HG02571 (cell line): ENCODE measurements at regions not wholly inside any gene's neighbourhood (a gene's known extent, or its start where the extent isn't known, plus 50 kb on each side); places are given as distances from the start of the nearest gene placed in this dataset.
"Not testable (repeated sequence)": the region's sequence is repeated elsewhere in the genome, so short reads cannot be mapped to it uniquely, and the experiment has no call there.

Source experiments
- ATAC-seq: cut with Tn5 transposase; IDR thresholded peaks from one replicate; pipeline ENCODE4 v1.9.1; 2021; ENCODE audit warnings: mild to moderate bottlenecking, moderate library complexity; ENCODE audit not compliant: unreplicated experiment

- no peak for ATAC-seq
Measured at GRCh38 chr12:46549527-46550265, 177.1 kb upstream of the SLC38A2 start.

DNA sequence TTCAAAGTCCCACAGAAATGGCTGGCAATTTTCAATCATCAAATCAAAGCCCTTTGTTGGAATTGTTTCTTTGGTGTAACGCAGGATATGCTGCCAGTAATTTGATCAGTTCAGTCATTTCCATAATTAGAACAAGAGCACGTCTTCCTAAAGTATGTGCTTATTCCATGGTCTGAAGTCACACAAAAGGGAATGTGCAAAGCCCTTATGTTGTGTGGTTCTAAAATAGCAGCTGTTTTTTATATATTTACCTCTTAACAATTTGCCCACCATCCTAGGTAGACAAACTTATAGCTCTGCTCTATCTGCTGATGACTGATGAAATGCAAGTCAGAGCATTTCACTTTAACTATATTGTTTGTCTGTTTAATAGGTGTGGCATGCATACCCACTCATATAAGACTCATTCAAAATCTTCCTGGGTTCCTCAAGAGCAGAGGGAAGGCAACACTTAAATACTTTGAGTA is 176.1 kb upstream of the SLC38A2 start:
- ATAC-seq: no peak

DNA sequence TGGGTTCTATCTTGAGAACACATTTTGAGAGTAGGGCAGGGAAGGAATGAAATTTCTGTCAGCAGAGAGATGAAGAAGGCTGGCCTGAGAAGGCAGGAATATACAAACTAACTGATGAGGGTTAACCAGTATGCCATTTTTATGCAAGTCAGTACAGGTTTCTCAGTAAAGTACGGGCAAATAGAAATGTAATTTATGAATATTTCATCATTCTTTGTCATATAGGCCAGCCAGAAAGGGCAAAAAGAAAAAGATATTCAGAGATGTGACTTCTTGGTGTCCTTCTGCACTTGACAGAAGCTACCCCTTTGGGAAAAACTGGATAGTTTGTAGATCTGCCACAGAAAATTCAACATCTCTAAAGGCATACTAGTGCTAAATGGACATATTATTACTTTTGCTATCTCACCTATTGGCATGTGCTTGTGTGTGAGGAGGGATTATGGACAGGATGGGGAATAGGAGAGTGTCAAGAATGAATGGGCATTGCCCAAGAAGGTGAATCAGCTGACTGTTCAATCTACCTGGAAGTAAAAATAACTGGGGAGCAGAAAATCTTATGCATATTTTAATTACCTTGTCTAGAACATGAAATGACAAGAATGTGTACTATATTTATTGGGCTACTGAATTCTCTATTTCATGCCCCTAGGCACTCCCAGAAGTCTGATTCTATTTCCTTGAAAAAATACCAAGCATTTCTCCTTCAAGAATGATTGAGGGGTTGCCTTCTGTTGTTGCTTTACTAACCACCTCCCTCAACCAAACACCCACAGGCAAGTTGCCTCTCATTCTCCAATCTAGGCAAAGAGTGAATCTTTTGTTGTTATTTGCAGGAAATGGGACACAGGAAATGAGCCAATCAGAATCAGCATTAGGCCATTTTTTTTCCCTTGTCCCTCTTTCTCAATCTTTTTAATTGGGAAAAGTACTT is 175.1 kb upstream of the SLC38A2 start:
- no peak for ATAC-seq

GRCh38 chr12:46546634-46547273 is 174.2 kb upstream of the SLC38A2 start:
- ATAC-seq: peak; percentile 97

- not testable (repeated sequence) for ATAC-seq
Measured at GRCh38 chr12:46543378-46543795, 170.8 kb upstream of the SLC38A2 start.

DNA sequence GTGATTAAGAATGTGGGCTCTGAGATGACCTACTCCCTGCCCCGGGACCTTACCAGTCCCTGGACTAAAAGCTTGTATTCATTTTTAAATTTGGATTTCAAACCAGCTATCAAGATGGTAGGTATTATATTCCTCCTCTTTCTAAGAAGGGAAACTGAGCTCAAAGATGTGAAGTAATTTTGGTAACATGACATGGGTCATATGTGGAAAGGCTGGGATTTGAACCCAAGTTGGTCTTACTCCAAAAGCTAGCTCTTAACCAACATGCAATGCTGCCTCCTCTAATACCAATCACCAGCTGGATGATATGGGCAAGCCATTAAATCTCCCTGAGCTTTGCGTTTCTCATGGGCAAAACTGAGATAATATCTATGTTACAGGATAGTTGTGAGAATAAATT is 166.4 kb upstream of the SLC38A2 start:
- no peak for ATAC-seq

GRCh38 chr12:46537387-46537955 is 164.9 kb upstream of the SLC38A2 start:
- ATAC-seq: no peak

DNA sequence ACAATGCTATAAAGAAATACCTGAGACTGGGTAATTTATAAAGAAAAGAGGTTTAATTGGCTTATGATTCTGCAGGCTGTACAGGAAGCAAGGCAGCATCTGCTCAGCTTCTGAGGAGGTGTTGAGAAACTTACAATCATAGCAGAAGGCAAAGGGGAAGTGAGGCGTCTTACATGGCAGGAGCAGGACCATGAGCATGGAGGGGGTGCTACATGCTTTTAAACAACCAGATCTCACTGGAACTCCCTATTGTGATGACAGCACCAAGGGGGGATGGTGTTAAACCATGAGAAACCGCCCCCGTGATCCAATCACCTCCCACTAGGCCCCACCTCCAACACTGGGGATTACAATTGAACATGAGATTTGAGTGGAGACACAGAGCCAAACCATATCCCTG is 163.7 kb upstream of the SLC38A2 start:
- not testable (repeated sequence) for ATAC-seq

- ATAC-seq: no peak
Measured at GRCh38 chr12:46535907-46536306, 163.3 kb upstream of the SLC38A2 start.

DNA sequence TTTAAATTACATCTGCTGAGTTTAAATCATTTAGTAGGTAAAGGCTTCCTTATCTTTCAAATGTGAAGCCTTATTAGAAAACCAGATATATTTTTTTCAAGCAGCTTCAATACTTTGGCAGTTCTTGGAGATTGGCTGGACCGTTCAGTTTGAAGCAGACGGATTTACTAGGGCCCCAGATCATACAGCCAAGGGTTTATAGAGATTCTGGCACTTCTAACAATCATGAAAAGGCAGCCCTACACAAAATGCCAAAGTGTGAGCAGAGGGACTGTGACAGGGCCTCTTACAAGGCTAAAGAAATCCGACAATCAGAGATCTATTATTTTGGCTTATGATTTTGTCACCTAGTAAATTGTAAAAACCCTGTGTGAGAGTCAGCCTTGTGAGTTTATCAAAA is 162.8 kb upstream of the SLC38A2 start:
- no peak for ATAC-seq

DNA sequence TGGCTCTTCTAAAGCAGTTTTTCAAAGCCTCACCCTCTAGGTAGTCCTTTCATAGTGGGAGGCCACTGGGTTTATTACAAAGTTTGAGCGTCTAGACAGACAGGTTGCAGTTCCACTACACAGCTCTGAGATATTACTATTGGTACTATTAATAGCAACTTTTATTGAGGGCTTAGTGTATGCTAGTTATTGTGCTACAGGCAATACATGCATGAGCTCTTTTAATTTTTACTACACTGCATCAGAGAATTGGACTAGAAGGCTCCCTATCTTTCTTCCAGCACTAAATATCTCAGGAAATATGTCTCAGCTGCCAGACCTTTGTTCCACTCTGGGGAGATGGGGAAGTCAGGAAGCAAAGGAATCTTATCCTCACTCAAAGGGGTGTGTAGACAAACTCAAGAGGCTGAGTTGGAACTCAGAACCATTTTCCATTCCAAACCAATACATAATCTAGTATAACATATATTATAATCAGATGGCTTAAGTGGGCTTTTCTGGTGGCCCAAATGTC is 161.8 kb upstream of the SLC38A2 start:
- ATAC-seq: no peak

DNA sequence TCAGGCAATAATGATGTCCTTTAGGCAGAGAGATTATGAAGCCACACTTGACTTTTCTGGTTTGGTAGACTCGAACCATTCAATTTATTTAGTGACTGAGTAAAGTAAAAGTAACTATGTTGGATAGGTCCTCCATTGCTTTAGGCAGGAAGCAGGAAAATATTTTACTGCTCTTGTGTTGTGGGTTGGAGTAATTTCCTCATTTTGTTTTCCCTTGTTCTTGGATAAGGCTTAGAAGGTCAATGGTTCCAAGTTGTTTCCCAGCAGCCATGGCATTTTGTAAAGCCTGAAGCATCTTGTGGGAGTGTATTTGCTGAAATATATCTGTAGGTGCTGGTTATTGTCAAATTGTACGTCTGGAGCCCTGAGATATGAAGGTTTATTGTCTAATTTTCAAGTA is 161.2 kb upstream of the SLC38A2 start:
- ATAC-seq: no peak

DNA sequence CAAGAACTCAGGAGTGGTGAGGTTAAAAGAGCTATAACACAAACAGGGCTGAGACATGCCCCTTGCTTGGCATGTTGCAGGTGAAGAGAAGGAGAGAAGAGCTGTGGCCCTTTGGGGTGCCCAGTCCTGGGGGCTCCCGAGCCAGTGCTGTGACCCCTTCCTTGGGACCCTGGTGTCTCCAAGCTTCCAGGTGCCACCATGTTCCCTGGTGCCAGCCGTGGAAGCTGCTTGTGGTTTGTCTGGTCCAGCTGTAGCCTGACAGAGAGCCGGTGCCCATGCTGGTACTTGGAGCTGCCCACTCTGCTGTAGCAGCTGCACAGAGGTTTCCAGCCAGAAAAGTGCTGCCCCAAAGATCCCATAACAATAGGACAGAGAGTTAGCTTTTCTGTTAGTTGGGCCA is 159.2 kb upstream of the SLC38A2 start:
- ATAC-seq: no peak

GRCh38 chr12:46531059-46531785 is 158.6 kb upstream of the SLC38A2 start:
- no peak for ATAC-seq

GRCh38 chr12:46530373-46531056 is 157.9 kb upstream of the SLC38A2 start:
- no peak for ATAC-seq

DNA sequence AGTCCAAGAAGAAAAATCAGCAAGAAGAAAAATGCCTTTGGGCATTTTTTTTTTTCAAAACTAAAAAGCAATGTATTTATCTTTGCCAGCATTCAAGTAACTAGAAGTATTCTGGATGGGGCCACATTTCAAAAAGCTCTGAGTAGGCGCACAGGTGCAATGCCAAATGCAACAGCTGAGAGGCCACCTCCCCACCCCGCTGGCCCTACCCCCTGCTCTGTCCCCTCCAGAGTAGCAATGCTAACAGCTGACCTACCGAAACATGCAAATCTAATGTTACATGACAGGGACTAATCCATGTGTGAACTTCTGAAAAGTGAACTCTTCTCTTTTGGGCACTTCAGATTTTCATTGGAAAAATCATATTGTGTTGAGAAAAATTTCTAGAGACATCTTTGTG is 153.7 kb upstream of the SLC38A2 start:
- no peak for ATAC-seq

DNA sequence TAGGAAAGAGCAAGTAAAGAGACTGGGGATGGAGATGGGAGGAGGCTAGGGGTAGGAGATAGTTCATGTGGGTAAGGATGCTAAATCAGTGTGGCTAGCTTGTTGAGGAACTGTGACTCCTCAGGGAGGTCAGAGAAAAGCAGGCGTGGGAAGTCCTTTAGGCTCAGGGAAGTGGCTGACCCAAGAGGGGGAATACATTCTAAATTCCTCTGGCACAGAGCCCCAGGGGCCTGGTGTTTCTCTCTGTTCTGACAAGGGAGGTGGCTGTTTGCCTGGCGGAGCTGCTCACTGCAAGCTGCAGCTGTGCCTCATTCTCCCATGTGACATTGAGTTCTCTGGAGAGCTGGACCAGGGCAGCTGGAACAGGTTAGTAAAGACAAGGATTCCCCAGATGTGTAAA is 152.2 kb upstream of the SLC38A2 start:
- no peak for ATAC-seq

GRCh38 chr12:46523863-46524770 is 151.5 kb upstream of the SLC38A2 start:
- ATAC-seq: no peak

DNA sequence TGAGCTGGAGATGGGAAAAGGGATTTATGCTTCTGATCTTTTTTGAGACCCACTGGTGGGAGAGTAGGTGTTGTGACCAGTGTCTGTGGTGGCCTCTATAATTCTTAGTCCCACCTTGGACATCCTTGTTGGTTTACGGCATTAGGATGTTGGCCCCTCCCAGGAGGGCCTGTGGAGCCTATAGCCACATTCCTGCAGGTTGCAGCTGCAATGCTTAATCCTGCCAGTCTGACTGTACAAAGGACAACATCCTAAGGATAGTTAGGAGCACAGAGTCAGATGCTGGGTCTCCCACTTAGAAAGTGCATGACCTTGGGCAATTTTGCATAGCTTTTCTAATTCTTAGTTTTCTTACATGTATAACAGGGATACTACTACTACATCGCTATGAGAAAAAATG is 150.9 kb upstream of the SLC38A2 start:
- ATAC-seq: no peak
